ENCODE measurements at regions not wholly inside any gene's neighbourhood (a gene's known extent, or its start where the extent isn't known, plus 50 kb on each side); places are given as distances from the start of the nearest gene placed in this dataset.

DNA sequence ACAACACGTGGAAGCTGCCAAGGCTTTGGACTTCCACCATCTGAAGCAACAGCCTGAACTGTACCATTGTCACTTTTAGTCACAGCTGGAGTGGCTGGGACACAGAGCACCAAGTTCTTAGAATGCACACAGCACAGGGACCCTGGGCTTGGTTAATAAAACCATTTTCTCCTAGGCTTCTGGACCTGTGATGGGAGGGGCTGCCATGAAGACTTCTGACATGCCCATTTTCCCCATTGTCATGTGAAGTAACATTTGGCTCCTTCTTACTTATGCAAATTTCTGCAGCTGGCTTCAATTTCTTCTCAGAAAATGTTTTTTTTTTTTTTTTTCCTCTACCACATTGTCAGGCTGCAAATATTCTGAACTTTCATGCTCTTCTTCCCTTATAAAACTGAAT is 138.6 kb upstream of the BRINP3 start:
- Histone ChIP-seq H3K9me3 (ENCODE audit: control insufficient read depth, insufficient read depth, low read depth, low read length) (no peaks in the 10 kb centered on the region), H3K27me3 (ENCODE audit: control insufficient read depth, insufficient read depth, low read length) (no peaks in the 10 kb centered on the region), H3K36me3 (ENCODE audit: control insufficient read depth, insufficient read depth, low read length) (no peaks in the 10 kb centered on the region), H3K4me1 (ENCODE audit: control insufficient read depth, insufficient read depth, low read length) (no peaks in the 10 kb centered on the region), H3K4me3 (ENCODE audit: low read depth in 2 of 2, low read length in 2 of 2) (no peak overlapping the region), H3K27ac (ENCODE audit: low read length) (no peak overlapping the region)
- no peak for TF ChIP-seq SIN3A (IDR thresholded peaks at IDR 0.05; ENCODE audit: borderline replicate concordance, insufficient read depth, low read depth, low read length)
- no peak for ATAC-seq
- DNase-seq (ENCODE audit: low read depth, low spot score): no peak
- in situ Hi-C loops (cut with HindIII; ENCODE audit: low pct_unique_long_range_greater_than_20kb, low sequenced_read_pairs) (no loop called here), intact Hi-C loops (cut with micrococcal nuclease; ENCODE audit: unreplicated experiment) (no loop called here)
- POLR2A ChIA-PET: no interaction called here
- CTCF ChIA-PET: interaction anchor here (0.6 kb wide), 1 partner anchor 9 kb away, joined by 4 read pairs; no protein-coding TSS in a partner anchor
- BruUV-seq (replicated peaks): no TSS peak

DNA sequence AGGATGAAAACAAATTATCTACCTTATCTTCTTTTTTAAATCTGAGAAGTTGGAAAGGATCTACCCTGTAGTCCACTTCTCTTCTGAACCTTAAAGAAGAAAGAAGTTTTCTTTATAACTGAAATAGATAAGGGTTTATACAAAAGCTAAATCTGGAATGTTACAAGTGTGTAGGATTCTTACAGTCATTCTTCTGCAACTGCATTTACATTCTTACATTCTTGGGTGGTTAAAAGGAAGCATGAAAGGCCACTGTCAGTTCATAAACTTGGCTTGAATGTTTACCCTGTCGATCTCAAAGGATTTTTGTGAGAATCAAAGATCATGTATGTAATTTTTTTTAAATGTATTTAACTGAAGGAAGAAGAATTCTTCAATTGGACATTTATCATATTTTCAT is 142.1 kb upstream of the BRINP3 start:
- TF ChIP-seq POLR2AphosphoS5 (IDR thresholded peaks at IDR 0.05; ENCODE audit: low read depth, low read length) (no peak), TCF7L2 (IDR thresholded peaks at IDR 0.05; ENCODE audit: low read depth, low read length) (no peak), SIN3A (IDR thresholded peaks at IDR 0.05; ENCODE audit: borderline replicate concordance, insufficient read depth, low read depth, low read length) (no peak)
- TF ChIP-seq, protein P1, sequence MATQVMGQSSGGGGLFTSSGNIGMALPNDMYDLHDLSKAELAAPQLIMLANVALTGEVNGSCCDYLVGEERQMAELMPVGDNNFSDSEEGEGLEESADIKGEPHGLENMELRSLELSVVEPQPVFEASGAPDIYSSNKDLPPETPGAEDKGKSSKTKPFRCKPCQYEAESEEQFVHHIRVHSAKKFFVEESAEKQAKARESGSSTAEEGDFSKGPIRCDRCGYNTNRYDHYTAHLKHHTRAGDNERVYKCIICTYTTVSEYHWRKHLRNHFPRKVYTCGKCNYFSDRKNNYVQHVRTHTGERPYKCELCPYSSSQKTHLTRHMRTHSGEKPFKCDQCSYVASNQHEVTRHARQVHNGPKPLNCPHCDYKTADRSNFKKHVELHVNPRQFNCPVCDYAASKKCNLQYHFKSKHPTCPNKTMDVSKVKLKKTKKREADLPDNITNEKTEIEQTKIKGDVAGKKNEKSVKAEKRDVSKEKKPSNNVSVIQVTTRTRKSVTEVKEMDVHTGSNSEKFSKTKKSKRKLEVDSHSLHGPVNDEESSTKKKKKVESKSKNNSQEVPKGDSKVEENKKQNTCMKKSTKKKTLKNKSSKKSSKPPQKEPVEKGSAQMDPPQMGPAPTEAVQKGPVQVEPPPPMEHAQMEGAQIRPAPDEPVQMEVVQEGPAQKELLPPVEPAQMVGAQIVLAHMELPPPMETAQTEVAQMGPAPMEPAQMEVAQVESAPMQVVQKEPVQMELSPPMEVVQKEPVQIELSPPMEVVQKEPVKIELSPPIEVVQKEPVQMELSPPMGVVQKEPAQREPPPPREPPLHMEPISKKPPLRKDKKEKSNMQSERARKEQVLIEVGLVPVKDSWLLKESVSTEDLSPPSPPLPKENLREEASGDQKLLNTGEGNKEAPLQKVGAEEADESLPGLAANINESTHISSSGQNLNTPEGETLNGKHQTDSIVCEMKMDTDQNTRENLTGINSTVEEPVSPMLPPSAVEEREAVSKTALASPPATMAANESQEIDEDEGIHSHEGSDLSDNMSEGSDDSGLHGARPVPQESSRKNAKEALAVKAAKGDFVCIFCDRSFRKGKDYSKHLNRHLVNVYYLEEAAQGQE (IDR thresholded peaks at IDR 0.05; ENCODE audit: insufficient read depth in 1 of 2, low read depth in 2 of 2, low read length in 1 of 2): no peak
- TF ChIP-seq, protein P2, sequence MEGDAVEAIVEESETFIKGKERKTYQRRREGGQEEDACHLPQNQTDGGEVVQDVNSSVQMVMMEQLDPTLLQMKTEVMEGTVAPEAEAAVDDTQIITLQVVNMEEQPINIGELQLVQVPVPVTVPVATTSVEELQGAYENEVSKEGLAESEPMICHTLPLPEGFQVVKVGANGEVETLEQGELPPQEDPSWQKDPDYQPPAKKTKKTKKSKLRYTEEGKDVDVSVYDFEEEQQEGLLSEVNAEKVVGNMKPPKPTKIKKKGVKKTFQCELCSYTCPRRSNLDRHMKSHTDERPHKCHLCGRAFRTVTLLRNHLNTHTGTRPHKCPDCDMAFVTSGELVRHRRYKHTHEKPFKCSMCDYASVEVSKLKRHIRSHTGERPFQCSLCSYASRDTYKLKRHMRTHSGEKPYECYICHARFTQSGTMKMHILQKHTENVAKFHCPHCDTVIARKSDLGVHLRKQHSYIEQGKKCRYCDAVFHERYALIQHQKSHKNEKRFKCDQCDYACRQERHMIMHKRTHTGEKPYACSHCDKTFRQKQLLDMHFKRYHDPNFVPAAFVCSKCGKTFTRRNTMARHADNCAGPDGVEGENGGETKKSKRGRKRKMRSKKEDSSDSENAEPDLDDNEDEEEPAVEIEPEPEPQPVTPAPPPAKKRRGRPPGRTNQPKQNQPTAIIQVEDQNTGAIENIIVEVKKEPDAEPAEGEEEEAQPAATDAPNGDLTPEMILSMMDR (IDR thresholded peaks at IDR 0.05): no peak
- no peaks in the 10 kb centered on the region for H3K9me3 ChIP-seq (ENCODE audit: control insufficient read depth, insufficient read depth, low read depth, low read length)
- no TSS peak for BruUV-seq (replicated peaks)
- in situ Hi-C loops (cut with HindIII; ENCODE audit: low pct_unique_long_range_greater_than_20kb, low sequenced_read_pairs): no loop called here
- CTCF ChIA-PET: no interaction called here
- no peak overlapping the region for H3K4me3 ChIP-seq (ENCODE audit: low read depth in 2 of 2, low read length in 2 of 2)
- POLR2A ChIA-PET: no interaction called here
- no peak overlapping the region for H3K27ac ChIP-seq (ENCODE audit: low read length)
- ATAC-seq: no peak
- no peaks in the 10 kb centered on the region for H3K4me1 ChIP-seq (ENCODE audit: control insufficient read depth, insufficient read depth, low read length)
- H3K36me3 ChIP-seq (ENCODE audit: control insufficient read depth, insufficient read depth, low read length): no peaks in the 10 kb centered on the region
- H3K27me3 ChIP-seq (ENCODE audit: control insufficient read depth, insufficient read depth, low read length): no peaks in the 10 kb centered on the region
- intact Hi-C loops (cut with micrococcal nuclease; ENCODE audit: unreplicated experiment): no loop called here
- no peak for DNase-seq (ENCODE audit: low read depth, low spot score)

DNA sequence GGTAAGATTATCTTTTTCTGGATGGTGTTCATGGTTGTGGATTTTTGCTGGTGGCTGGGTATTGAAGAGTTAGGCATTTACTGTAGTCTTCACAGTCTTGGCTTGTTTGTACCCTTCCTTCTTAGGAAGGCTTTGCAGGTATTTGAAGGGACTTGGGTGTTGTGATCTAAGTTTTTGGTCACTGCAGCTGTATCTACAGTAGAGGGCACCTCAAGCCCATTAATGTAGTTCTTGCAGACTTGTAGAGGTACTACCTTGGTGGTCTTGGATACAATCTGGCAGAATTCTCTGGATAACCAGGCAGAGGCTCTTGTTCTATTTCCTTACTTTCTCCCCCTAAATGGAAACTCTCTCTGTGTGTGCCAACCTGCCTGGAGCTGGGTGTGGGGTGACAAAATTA is 155.8 kb upstream of the BRINP3 start:
- intact Hi-C loops (cut with micrococcal nuclease; ENCODE audit: unreplicated experiment): no loop called here

More for the DNA sequence above, 155.8 kb upstream of the BRINP3 start:
- Histone ChIP-seq H3K27ac (ENCODE audit: low read length) (no peak overlapping the region), H3K4me3 (ENCODE audit: low read depth in 2 of 2, low read length in 2 of 2) (no peak overlapping the region), H3K9me3 (ENCODE audit: control insufficient read depth, insufficient read depth, low read depth, low read length) (no peaks in the 10 kb centered on the region), H3K27me3 (ENCODE audit: control insufficient read depth, insufficient read depth, low read length) (no peaks in the 10 kb centered on the region), H3K4me1 (ENCODE audit: control insufficient read depth, insufficient read depth, low read length) (no peaks in the 10 kb centered on the region), H3K36me3 (ENCODE audit: control insufficient read depth, insufficient read depth, low read length) (no peaks in the 10 kb centered on the region)
- DNase-seq (ENCODE audit: low read depth, low spot score): no peak
- no peak for ATAC-seq
- no TSS peak for BruUV-seq (replicated peaks)
- POLR2A ChIA-PET: no interaction called here
- TF ChIP-seq, protein P1 (IDR thresholded peaks at IDR 0.05; ENCODE audit: insufficient read depth in 1 of 2, low read depth in 2 of 2, low read length in 1 of 2): no peak
- no peak for TF ChIP-seq POLR2AphosphoS5 (IDR thresholded peaks at IDR 0.05; ENCODE audit: low read depth, low read length)
- no peak for TF ChIP-seq TCF7L2 (IDR thresholded peaks at IDR 0.05; ENCODE audit: low read depth, low read length)
- TF ChIP-seq, protein P2 (IDR thresholded peaks at IDR 0.05): no peak; the same call in 1 of the 2 replicates
- no peak for TF ChIP-seq SIN3A (IDR thresholded peaks at IDR 0.05; ENCODE audit: borderline replicate concordance, insufficient read depth, low read depth, low read length)
- in situ Hi-C loops (cut with HindIII; ENCODE audit: low pct_unique_long_range_greater_than_20kb, low sequenced_read_pairs): no loop called here
- CTCF ChIA-PET: no interaction called here
